Mesenchymal stem cell (in vitro differentiated cells and primary cell): ENCODE measurements at regions not wholly inside any gene's neighbourhood (a gene's known extent, or its start where the extent isn't known, plus 50 kb on each side); places are given as distances from the start of the nearest gene placed in this dataset.

Experiments used
- DNase-seq: peaks from one replicate; pipeline ENCODE4 v3.0.0-alpha.2; 2013
- H2AFZ ChIP-seq: one replicate; pipeline ENCODE4 v1.6.1; 2013; ENCODE audit warnings: low read depth, mild to moderate bottlenecking, control low read depth, inconsistent platforms, low read length, moderate library complexity
- H2AK5ac ChIP-seq: 2 replicates; pipeline ENCODE4 v1.6.1; 2013; ENCODE audit warnings: low read length, moderate library complexity, mild to moderate bottlenecking, inconsistent platforms; ENCODE audit not compliant: severe bottlenecking
- H2BK120ac ChIP-seq: one replicate; pipeline ENCODE4 v1.6.1; 2013; ENCODE audit warnings: low read depth, mild to moderate bottlenecking, inconsistent platforms, low read length, moderate library complexity
- H2BK12ac ChIP-seq, 2 experiments: one replicate each; pipeline ENCODE4 v1.6.1; 2013; ENCODE audit warnings: inconsistent platforms in 2 of 2, low read length in 2 of 2, mild to moderate bottlenecking in 2 of 2, moderate library complexity in 2 of 2, control low read depth in 1 of 2
- H2BK15ac ChIP-seq: one replicate; pipeline ENCODE4 v1.6.1; 2013; ENCODE audit warnings: mild to moderate bottlenecking, low read depth, inconsistent platforms; ENCODE audit not compliant: poor library complexity, severe bottlenecking
- H2BK5ac ChIP-seq: 2 replicates; pipeline ENCODE4 v1.6.1; 2013; ENCODE audit warnings: low read depth, mild to moderate bottlenecking, low read length, control low read depth, inconsistent platforms; ENCODE audit not compliant: poor library complexity, severe bottlenecking
- H3K14ac ChIP-seq, 2 experiments: one replicate each; pipeline ENCODE4 v1.6.1; 2013; ENCODE audit warnings: inconsistent platforms in 2 of 2, low read length in 2 of 2, control low read depth in 1 of 2, mild to moderate bottlenecking in 1 of 2, moderate library complexity in 1 of 2
- H3K18ac ChIP-seq, 2 experiments: one replicate each; pipeline ENCODE4 v1.6.1; 2013; ENCODE audit warnings: inconsistent platforms in 2 of 2, low read length in 2 of 2, control low read depth in 1 of 2, low read depth in 1 of 2, mild to moderate bottlenecking in 1 of 2
- H3K23ac ChIP-seq, 2 experiments: one replicate each; pipeline ENCODE4 v1.6.1; 2013; ENCODE audit warnings: inconsistent platforms in 2 of 2, low read length in 2 of 2, mild to moderate bottlenecking in 2 of 2, moderate library complexity in 2 of 2, control low read depth in 1 of 2
- H3K27ac ChIP-seq: 2 replicates; pipeline ENCODE4 v1.5.1; 2013; ENCODE audit warnings: mild to moderate bottlenecking, moderate library complexity, low read length, control low read depth, inconsistent platforms; ENCODE audit not compliant: poor library complexity, severe bottlenecking
- H3K27me3 ChIP-seq, 2 experiments: 2 replicates each; pipeline versions ENCODE4 v1.6.1 to v1.7.0; 2013; ENCODE audit warnings: low read length in 2 of 2, mild to moderate bottlenecking in 2 of 2, moderate library complexity in 2 of 2, control low read depth in 1 of 2, inconsistent platforms in 1 of 2; ENCODE audit not compliant: control insufficient read depth in 1 of 2, insufficient read depth in 1 of 2
- H3K36me3 ChIP-seq, 2 experiments: 2 replicates each; pipeline versions ENCODE4 v1.6.1 to v1.7.0; 2013; ENCODE audit warnings: low read length in 2 of 2, control low read depth in 1 of 2, inconsistent platforms in 1 of 2, low read depth in 1 of 2, mild to moderate bottlenecking in 1 of 2; ENCODE audit not compliant: insufficient read depth in 2 of 2, control insufficient read depth in 1 of 2
- H3K4ac ChIP-seq, 2 experiments: one replicate each; pipeline ENCODE4 v1.6.1; 2013; ENCODE audit warnings: inconsistent platforms in 2 of 2, low read length in 2 of 2, mild to moderate bottlenecking in 2 of 2, moderate library complexity in 2 of 2, control low read depth in 1 of 2, low read depth in 1 of 2
- H3K4me1 ChIP-seq: 2 replicates; pipeline ENCODE4 v1.6.1; 2013; ENCODE audit warnings: low read depth, low read length, control low read depth; ENCODE audit not compliant: control insufficient read depth, insufficient read depth
- H3K4me2 ChIP-seq: 2 replicates; pipeline ENCODE4 v1.6.1; 2013; ENCODE audit warnings: low read length, mild to moderate bottlenecking, inconsistent platforms; ENCODE audit not compliant: poor library complexity, severe bottlenecking
- H3K4me3 ChIP-seq, 2 experiments: 2 replicates each; pipeline versions ENCODE4 v1.5.1 to v1.7.0; 2013; ENCODE audit warnings: low read length in 2 of 2, mild to moderate bottlenecking in 2 of 2, control low read depth in 1 of 2, low read depth in 1 of 2; ENCODE audit not compliant: insufficient read depth in 1 of 2
- H3K79me1 ChIP-seq: replicated peaks from 2 replicates; pipeline ENCODE4 v1.6.1; 2013; ENCODE audit warnings: mild to moderate bottlenecking, control low read depth, low read length, inconsistent platforms; ENCODE audit not compliant: poor library complexity, severe bottlenecking
- H3K9ac ChIP-seq: 2 replicates; pipeline ENCODE4 v1.7.0; 2013; ENCODE audit warnings: mild to moderate bottlenecking, low read length, moderate library complexity
- H3K9me3 ChIP-seq: 2 replicates; pipeline ENCODE4 v1.7.0; 2013; ENCODE audit warnings: mild to moderate bottlenecking, low read length; ENCODE audit not compliant: control insufficient read depth
- H4K8ac ChIP-seq: one replicate; pipeline ENCODE4 v1.6.1; 2013; ENCODE audit warnings: inconsistent platforms, mild to moderate bottlenecking, low read length, moderate library complexity
- H4K91ac ChIP-seq: one replicate; pipeline ENCODE4 v1.6.1; 2013; ENCODE audit warnings: mild to moderate bottlenecking, low read length, inconsistent platforms
- WGBS: methylation state at CpG from one replicate; pipeline ENCODE4 v1.1.7; 2013; ENCODE audit warnings: mixed read lengths; 5-methylcytosine and 5-hydroxymethylcytosine counted together

DNA sequence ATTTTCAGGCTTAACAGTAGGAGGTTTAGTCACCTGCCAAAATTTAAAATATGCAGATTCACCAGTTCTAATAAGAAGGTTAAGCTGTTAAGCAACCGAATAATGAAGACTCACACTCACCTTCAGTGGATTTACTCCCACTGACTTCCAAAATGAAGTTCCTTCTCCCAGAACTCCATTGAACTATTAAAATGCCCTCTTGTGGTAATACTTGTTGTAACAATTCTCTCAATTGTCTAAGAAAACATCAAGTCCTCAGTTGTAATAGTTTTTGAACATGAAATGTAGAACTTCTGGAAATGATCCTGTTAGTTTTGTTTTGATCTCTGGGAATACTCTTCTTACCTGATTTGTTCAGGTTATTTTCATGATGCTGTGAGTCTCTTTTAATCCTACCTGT is 522.0 kb upstream of the ATXN8OS start:
- Histone ChIP-seq H3K4me3 (no peak overlapping the region), H2BK5ac (no peak overlapping the region), H4K8ac (no peak overlapping the region), H3K18ac (no peak overlapping the region), H3K9me3 (no peaks in the 10 kb centered on the region), H3K4me1 (no peaks in the 10 kb centered on the region), H3K4me2 (no peak overlapping the region), H2AK5ac (no peak overlapping the region), H3K36me3 (no peaks in the 10 kb centered on the region), H3K27me3 (no peaks in the 10 kb centered on the region), H4K91ac (no peak overlapping the region), H2BK15ac (no peak overlapping the region), H2BK120ac (no peak overlapping the region), H3K4ac (no peak overlapping the region), H3K23ac (no peak overlapping the region), H3K27ac (no peak overlapping the region), H3K9ac (no peak overlapping the region), H3K14ac (no peak overlapping the region), H3K79me1 (no peaks in the 10 kb centered on the region), H2AFZ (no peak overlapping the region), H2BK12ac (no peak overlapping the region)
- peak; percentile 6 for DNase-seq
- no CpG with 5 or more reads among the region's 1 CpG for WGBS

DNA sequence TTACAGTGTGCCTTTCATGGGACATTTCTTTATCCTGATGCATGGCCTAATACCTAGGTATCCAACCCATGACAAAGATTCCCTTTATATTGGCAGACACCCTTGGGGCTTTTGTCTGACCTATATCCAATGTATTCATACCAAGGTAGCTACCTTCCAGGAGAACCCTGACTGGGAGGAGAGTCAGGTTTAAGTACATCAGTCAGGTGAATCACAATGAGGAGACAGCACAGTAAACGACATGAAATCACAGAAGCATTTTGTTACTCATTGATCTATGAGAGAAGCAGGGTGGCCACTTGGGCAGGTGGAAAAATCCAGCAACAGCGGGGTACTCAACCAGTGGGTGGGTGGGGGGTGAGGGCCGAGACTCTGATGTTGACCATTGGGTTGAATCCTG is 527.4 kb upstream of the ATXN8OS start:
- Histone ChIP-seq H3K4me2 (no peak overlapping the region), H3K27me3 (no peaks in the 10 kb centered on the region), H3K9me3 (no peaks in the 10 kb centered on the region), H3K9ac (no peak overlapping the region), H2AK5ac (no peak overlapping the region), H2BK12ac (no peak overlapping the region), H2BK120ac (no peak overlapping the region), H4K8ac (no peak overlapping the region), H3K36me3 (no peaks in the 10 kb centered on the region), H3K27ac (no peak overlapping the region), H2AFZ (no peak overlapping the region), H2BK15ac (no peak overlapping the region), H3K14ac (no peak overlapping the region), H3K4me1 (peaks cover 2% of the 10 kb centered on the region), H2BK5ac (no peak overlapping the region), H3K79me1 (no peaks in the 10 kb centered on the region), H3K4ac (no peak overlapping the region), H3K4me3 (no peak overlapping the region), H3K18ac (no peak overlapping the region), H4K91ac (no peak overlapping the region), H3K23ac (no peak overlapping the region)
- no peak for DNase-seq
- 69% methylated on average over 3 of the region's 3 CpGs for WGBS

DNA sequence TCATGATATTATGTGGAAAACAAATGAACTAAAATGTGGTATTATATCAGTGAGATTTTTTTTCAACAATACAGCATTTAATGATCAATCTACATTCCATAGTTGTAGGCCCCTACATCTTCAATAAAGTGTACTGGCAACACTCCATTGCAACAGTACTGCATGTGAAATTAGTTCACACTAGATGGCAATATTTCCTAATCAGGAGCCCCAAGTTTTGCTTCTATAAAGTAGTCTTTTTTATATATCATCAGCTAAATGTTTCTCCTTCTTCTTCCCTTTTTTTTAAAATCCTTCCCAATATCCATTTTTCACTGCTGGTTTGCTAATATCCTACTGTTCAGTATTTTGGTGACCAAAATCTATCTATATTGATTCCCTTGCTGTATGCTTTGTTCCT is 528.3 kb upstream of the ATXN8OS start:
- Histone ChIP-seq H3K36me3 (no peaks in the 10 kb centered on the region), H3K23ac (no peak overlapping the region), H2BK120ac (no peak overlapping the region), H2BK5ac (no peak overlapping the region), H3K27ac (no peak overlapping the region), H3K4ac (no peak overlapping the region), H3K79me1 (no peaks in the 10 kb centered on the region), H4K8ac (no peak overlapping the region), H3K4me1 (peaks cover 2% of the 10 kb centered on the region), H3K4me2 (no peak overlapping the region), H2AK5ac (no peak overlapping the region), H3K9ac (no peak overlapping the region), H3K18ac (no peak overlapping the region), H3K14ac (no peak overlapping the region), H2BK12ac (no peak overlapping the region), H4K91ac (no peak overlapping the region), H3K9me3 (no peaks in the 10 kb centered on the region), H2AFZ (no peak overlapping the region), H3K27me3 (no peaks in the 10 kb centered on the region), H3K4me3 (no peak overlapping the region), H2BK15ac (no peak overlapping the region)
- peak; percentile 27 for DNase-seq

DNA sequence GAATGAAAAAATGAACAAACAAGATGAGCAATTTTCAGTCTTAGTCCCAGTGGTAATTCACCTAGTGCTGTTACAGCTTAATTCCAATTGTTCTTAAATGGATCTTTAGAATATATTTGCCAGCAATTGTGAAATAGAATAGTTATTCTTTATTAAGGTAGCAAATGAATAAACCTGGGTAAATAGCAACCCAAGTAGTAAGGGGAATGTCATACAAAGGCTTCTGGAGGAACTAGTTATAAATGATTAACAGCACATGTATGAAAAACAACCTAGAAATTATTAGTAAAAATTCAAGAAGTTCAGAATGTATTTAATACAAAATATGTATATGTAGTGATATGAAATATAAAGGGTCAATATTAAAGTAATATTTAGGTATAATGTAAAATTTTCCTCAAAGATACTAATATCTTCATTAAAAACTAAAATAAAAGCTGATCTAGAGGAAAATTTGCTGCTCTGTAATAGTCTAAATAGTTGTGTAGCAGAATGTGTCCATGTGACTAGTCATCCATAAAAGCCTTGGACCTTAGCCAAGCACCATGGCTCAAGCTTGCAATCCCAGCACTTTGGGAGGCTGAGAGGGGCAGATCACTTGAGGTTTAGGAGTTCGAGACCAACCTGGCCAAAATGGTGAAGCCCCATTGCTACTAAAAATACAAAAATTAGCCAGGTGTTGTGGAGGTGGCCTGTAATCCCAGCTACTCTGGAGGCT is 535.9 kb upstream of the ATXN8OS start:
- no peak overlapping the region for H2BK15ac ChIP-seq
- H3K4me2 ChIP-seq, result no peak overlapping the region
- no peak overlapping the region for H3K4ac ChIP-seq
- H2BK5ac ChIP-seq, result no peak overlapping the region
- H3K23ac ChIP-seq, result no peak overlapping the region
- H2AFZ ChIP-seq, result no peak overlapping the region
- no CpG with 5 or more reads among the region's 1 CpG for WGBS
- H2BK12ac ChIP-seq, result no peak overlapping the region
- no peak overlapping the region for H4K91ac ChIP-seq
- no peak for DNase-seq
- no peak overlapping the region for H2AK5ac ChIP-seq
- H3K4me3 ChIP-seq, result no peak overlapping the region
- no peak overlapping the region for H3K14ac ChIP-seq
- no peaks in the 10 kb centered on the region for H3K27me3 ChIP-seq
- H3K36me3 ChIP-seq, result no peaks in the 10 kb centered on the region
- H2BK120ac ChIP-seq, result no peak overlapping the region
- no peaks in the 10 kb centered on the region for H3K79me1 ChIP-seq
- H3K9me3 ChIP-seq, result no peaks in the 10 kb centered on the region
- H3K9ac ChIP-seq, result no peak overlapping the region
- no peaks in the 10 kb centered on the region for H3K4me1 ChIP-seq
- peak overlapping the region; percentile 41 for H3K27ac ChIP-seq
- no peak overlapping the region for H3K18ac ChIP-seq
- H4K8ac ChIP-seq, result no peak overlapping the region
